ENCODE measurements at regions not wholly inside any gene's neighbourhood (a gene's known extent, or its start where the extent isn't known, plus 50 kb on each side); places are given as distances from the start of the nearest gene placed in this dataset.

- no peak overlapping the region for H3K9ac ChIP-seq (ENCODE audit: low read depth in 1 of 2, low read length in 2 of 2)
- no peaks in the 10 kb centered on the region for H3K36me3 ChIP-seq (ENCODE audit: control insufficient read depth in 4 of 4, insufficient read depth in 3 of 4, low read depth in 1 of 4, low read length in 3 of 4)
- DNase-seq (ENCODE audit: low spot score): no peak
- H3K9me3 ChIP-seq (ENCODE audit: control insufficient read depth in 4 of 4, low read length in 3 of 4): no peaks in the 10 kb centered on the region
- no peaks in the 10 kb centered on the region for H3K4me1 ChIP-seq (ENCODE audit: control insufficient read depth in 4 of 4, insufficient read depth in 4 of 4, low read length in 3 of 4)
- peaks cover 0 to 3% (median 0%) of the 10 kb centered on the region in 4 donors for H3K27me3 ChIP-seq (ENCODE audit: control insufficient read depth in 4 of 4, insufficient read depth in 4 of 4, low read length in 3 of 4)
- no peak overlapping the region for H3K4me3 ChIP-seq (ENCODE audit: low read depth in 1 of 3, low read length in 3 of 3)
- H3K27ac ChIP-seq (ENCODE audit: low read depth in 1 of 2, low read length in 2 of 2): no peak overlapping the region
- TF ChIP-seq HNF4G (IDR thresholded peaks at IDR 0.05) (no peak), REST (IDR thresholded peaks at IDR 0.05) (no peak), SP1 (IDR thresholded peaks at IDR 0.05) (no peak), ZBTB33 (IDR thresholded peaks at IDR 0.05) (no peak), GABPA (IDR thresholded peaks at IDR 0.05 in 1 of 2, conservative IDR thresholded peaks at IDR 0.05 in 1 of 2) (no peak), JUND (IDR thresholded peaks at IDR 0.05) (no peak), YY1 (IDR thresholded peaks at IDR 0.05) (no peak), HNF4A (conservative IDR thresholded peaks at IDR 0.05) (no peak), MAX (IDR thresholded peaks at IDR 0.05) (no peak), FOXA1 (IDR thresholded peaks at IDR 0.05) (no peak), RAD21 (IDR thresholded peaks at IDR 0.05) (no peak), RXRA (IDR thresholded peaks at IDR 0.05) (no peak), NR2F2 (IDR thresholded peaks at IDR 0.05) (no peak), FOXA2 (IDR thresholded peaks at IDR 0.05) (no peak), TAF1 (conservative IDR thresholded peaks at IDR 0.05) (no peak), ATF3 (IDR thresholded peaks at IDR 0.05) (no peak), CTCF (IDR thresholded peaks at IDR 0.05; ENCODE audit: low read depth, low read length, missing input control) (no peak), EGR1 (IDR thresholded peaks at IDR 0.05; ENCODE audit: low read depth in 2 of 2) (no peak)
- WGBS: 92% methylated on average over 1 of the region's 1 CpG
These were observed 324.4 kb downstream of the HGF start for GRCh38 chr7:81445462-81445861.
